ENCODE measurements at regions not wholly inside any gene's neighbourhood (a gene's known extent, or its start where the extent isn't known, plus 50 kb on each side); places are given as distances from the start of the nearest gene placed in this dataset.

GRCh38 chr4:156663663-156664062 lies 307.9 kb downstream of the PDGFC start:
- no peak overlapping the region for H3K27ac ChIP-seq

DNA sequence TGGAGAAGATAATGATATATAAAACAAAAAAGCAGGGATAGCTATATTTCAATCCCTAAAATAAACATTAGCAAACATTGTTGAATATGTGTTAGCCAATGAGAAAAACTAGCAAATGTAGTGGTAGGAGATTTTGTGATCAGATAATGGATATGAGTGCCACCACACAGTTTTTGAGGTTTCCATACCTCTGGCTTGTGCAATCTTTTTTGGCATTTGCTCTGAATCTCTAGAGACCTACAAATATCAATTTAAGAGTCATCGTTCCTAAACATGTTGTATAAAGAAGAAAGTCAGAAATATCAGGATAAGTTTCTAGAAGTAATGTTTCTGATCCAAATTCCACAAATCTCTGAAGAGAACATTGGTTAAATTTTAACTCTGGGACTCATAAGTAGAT lies 308.7 kb downstream of the PDGFC start:
- H3K27ac ChIP-seq: no peak overlapping the region
- TF ChIP-seq ZFX (IDR thresholded peaks at IDR 0.05): no peak
- TF ChIP-seq, protein P1, sequence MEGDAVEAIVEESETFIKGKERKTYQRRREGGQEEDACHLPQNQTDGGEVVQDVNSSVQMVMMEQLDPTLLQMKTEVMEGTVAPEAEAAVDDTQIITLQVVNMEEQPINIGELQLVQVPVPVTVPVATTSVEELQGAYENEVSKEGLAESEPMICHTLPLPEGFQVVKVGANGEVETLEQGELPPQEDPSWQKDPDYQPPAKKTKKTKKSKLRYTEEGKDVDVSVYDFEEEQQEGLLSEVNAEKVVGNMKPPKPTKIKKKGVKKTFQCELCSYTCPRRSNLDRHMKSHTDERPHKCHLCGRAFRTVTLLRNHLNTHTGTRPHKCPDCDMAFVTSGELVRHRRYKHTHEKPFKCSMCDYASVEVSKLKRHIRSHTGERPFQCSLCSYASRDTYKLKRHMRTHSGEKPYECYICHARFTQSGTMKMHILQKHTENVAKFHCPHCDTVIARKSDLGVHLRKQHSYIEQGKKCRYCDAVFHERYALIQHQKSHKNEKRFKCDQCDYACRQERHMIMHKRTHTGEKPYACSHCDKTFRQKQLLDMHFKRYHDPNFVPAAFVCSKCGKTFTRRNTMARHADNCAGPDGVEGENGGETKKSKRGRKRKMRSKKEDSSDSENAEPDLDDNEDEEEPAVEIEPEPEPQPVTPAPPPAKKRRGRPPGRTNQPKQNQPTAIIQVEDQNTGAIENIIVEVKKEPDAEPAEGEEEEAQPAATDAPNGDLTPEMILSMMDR (conservative IDR thresholded peaks at IDR 0.05): no peak

More at GRCh38 chr4:156663663-156664062, 307.9 kb downstream of the PDGFC start:
- TF ChIP-seq ZFX (IDR thresholded peaks at IDR 0.05): no peak
- TF ChIP-seq, protein P1 (conservative IDR thresholded peaks at IDR 0.05): no peak

DNA sequence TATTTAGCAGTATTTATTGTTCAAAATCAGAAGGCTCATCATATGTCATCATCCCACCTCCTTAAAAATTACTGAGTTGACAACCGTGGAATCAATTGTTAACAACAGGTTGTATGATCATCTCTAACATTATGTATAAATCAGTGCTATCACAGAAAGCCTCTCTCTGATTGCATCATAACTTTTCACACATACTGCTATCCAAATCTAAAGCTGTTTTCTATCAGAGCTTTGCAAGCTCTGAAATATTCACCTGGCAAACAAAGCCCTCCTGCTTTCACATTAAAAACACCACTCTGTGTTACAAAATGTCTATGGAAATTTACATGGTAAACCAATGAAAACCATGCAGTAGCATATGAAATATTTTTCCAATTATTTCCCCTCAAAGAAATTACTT lies 310.0 kb downstream of the PDGFC start:
- no peak overlapping the region for H3K27ac ChIP-seq
- no peak for TF ChIP-seq ZFX (IDR thresholded peaks at IDR 0.05)
- TF ChIP-seq, protein P1 (conservative IDR thresholded peaks at IDR 0.05): no peak

DNA sequence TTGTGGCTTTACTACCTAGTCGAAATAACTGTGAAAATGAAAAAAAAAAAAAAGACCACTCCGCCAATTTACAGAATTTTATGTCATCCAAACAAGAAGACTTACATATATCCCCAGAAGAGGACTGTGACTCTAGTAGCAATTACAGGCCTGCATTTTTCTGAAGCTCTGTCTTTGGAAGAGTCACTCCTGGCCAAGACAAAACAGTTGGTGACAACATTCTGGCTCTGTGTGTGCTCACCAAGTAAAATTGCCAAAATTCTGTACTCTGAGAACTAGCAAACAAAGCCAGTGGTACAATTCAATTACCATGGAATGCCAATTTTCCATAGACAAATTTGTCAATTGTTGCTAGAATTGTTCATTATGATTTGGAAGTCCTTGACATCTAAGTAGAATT lies 311.1 kb downstream of the PDGFC start:
- H3K27ac ChIP-seq: no peak overlapping the region
- TF ChIP-seq, protein P1 (conservative IDR thresholded peaks at IDR 0.05): no peak
- TF ChIP-seq ZFX (IDR thresholded peaks at IDR 0.05): no peak

GRCh38 chr4:156659983-156660382 lies 311.6 kb downstream of the PDGFC start:
- no peak overlapping the region for H3K27ac ChIP-seq
- TF ChIP-seq, protein P1 (conservative IDR thresholded peaks at IDR 0.05): no peak
- TF ChIP-seq ZFX (IDR thresholded peaks at IDR 0.05): no peak

GRCh38 chr4:156659570-156659969 lies 312.0 kb downstream of the PDGFC start:
- H3K27ac ChIP-seq: no peak overlapping the region
- TF ChIP-seq ZFX (IDR thresholded peaks at IDR 0.05): no peak
- TF ChIP-seq, protein P1 (conservative IDR thresholded peaks at IDR 0.05): no peak

- no peak overlapping the region for H3K27ac ChIP-seq
- TF ChIP-seq ZFX (IDR thresholded peaks at IDR 0.05): no peak
- TF ChIP-seq, protein P1 (conservative IDR thresholded peaks at IDR 0.05): no peak
Measured at GRCh38 chr4:156656896-156657295, 314.7 kb downstream of the PDGFC start.
